ENCODE measurements at regions not wholly inside any gene's neighbourhood (a gene's known extent, or its start where the extent isn't known, plus 50 kb on each side); places are given as distances from the start of the nearest gene placed in this dataset.

- DNase-seq = peak; percentile 27 to 35
- TF ChIP-seq POLR2A (IDR thresholded peaks at IDR 0.05) = peak in 1 of 2 donors; percentile 27
- TF ChIP-seq CTCF (IDR thresholded peaks at IDR 0.05) = peak in 3 of 6 experiments; percentile 12 to 28 (median 12)
- intact Hi-C loops (cut with DNase I) = no loop called here
- Histone ChIP-seq H3K4me3 (replicated peaks in 1 of 3) (no peak overlapping the region), H3K9me3 (no peaks in the 10 kb centered on the region), H3K27me3 (no peaks in the 10 kb centered on the region), H3K36me3 (no peaks in the 10 kb centered on the region), H3K4me1 (no peaks in the 10 kb centered on the region), H3K27ac (no peak overlapping the region)
- WGBS, 2 donors = 85 to 90% methylated on average over 6 to 36 of the region's 44 CpGs
Observed at GRCh38 chr18:75125382-75126331, 83.3 kb downstream of the PTGR3 start.

GRCh38 chr18:75124991-75125381 lies 84.0 kb downstream of the PTGR3 start:
- intact Hi-C loops (cut with DNase I) = no loop called here
- Histone ChIP-seq H3K36me3 (no peaks in the 10 kb centered on the region), H3K9me3 (no peaks in the 10 kb centered on the region), H3K4me1 (no peaks in the 10 kb centered on the region), H3K27me3 (no peaks in the 10 kb centered on the region), H3K4me3 (replicated peaks in 1 of 3) (no peak overlapping the region), H3K27ac (no peak overlapping the region)
- no peak for TF ChIP-seq CTCF (IDR thresholded peaks at IDR 0.05)
- TF ChIP-seq POLR2A (IDR thresholded peaks at IDR 0.05) = no peak
- 85 to 91% methylated on average over 14 to 16 of the region's 16 CpGs for WGBS, 2 donors
- DNase-seq = peak in 1 of 2 donors; percentile 41

GRCh38 chr18:75124551-75124950 lies 84.4 kb downstream of the PTGR3 start:
- WGBS, 2 donors = 75 to 80% methylated on average over 14 of the region's 14 CpGs
- Histone ChIP-seq H3K36me3 (no peaks in the 10 kb centered on the region), H3K4me3 (replicated peaks in 1 of 3) (no peak overlapping the region), H3K27me3 (no peaks in the 10 kb centered on the region), H3K9me3 (no peaks in the 10 kb centered on the region), H3K27ac (no peak overlapping the region), H3K4me1 (no peaks in the 10 kb centered on the region)
- intact Hi-C loops (cut with DNase I) = no loop called here
- TF ChIP-seq POLR2A (IDR thresholded peaks at IDR 0.05) (no peak), CTCF (IDR thresholded peaks at IDR 0.05) (no peak)
- DNase-seq = no peak

GRCh38 chr18:75123113-75123512 lies 85.8 kb downstream of the PTGR3 start:
- H3K36me3 ChIP-seq = no peaks in the 10 kb centered on the region
- no peaks in the 10 kb centered on the region for H3K4me1 ChIP-seq
- WGBS, 2 donors = 90 to 94% methylated on average over 6 to 10 of the region's 12 CpGs
- intact Hi-C loops (cut with DNase I) = no loop called here
- TF ChIP-seq POLR2A (IDR thresholded peaks at IDR 0.05) (no peak), CTCF (IDR thresholded peaks at IDR 0.05) (no peak)
- H3K9me3 ChIP-seq = no peaks in the 10 kb centered on the region
- H3K4me3 ChIP-seq (replicated peaks in 1 of 3) = no peak overlapping the region
- H3K27me3 ChIP-seq = no peaks in the 10 kb centered on the region
- no peak overlapping the region for H3K27ac ChIP-seq
- DNase-seq = no peak

GRCh38 chr18:75122334-75122958 lies 86.5 kb downstream of the PTGR3 start:
- no peaks in the 10 kb centered on the region for H3K4me1 ChIP-seq
- H3K4me3 ChIP-seq (replicated peaks in 1 of 3) = no peak overlapping the region
- no peaks in the 10 kb centered on the region for H3K27me3 ChIP-seq
- DNase-seq = no peak
- intact Hi-C loops (cut with DNase I) = no loop called here
- no peaks in the 10 kb centered on the region for H3K36me3 ChIP-seq
- WGBS, 2 donors = 90 to 91% methylated on average over 7 of the region's 7 CpGs
- no peak overlapping the region for H3K27ac ChIP-seq
- TF ChIP-seq POLR2A (IDR thresholded peaks at IDR 0.05) (no peak), CTCF (IDR thresholded peaks at IDR 0.05) (no peak)
- no peaks in the 10 kb centered on the region for H3K9me3 ChIP-seq
